Ovary (tissue), 7 donors: ENCODE measurements at regions not wholly inside any gene's neighbourhood (a gene's known extent, or its start where the extent isn't known, plus 50 kb on each side); places are given as distances from the start of the nearest gene placed in this dataset.
A peak's percentile ranks its signal among the peaks of the same experiment; 100 is the strongest.

ENCODE experiments used
- DNase-seq, 5 donors: peaks; one replicate each; pipeline ENCODE4 v3.0.0-alpha.2; 2019 to 2020
- H3K27ac ChIP-seq, 2 donors: fragments of 200-600 bp; one replicate each; pipeline versions ENCODE4 v1.5.1 to v1.8.0; 2019 to 2022
- H3K27me3 ChIP-seq: fragments of 200-600 bp; one replicate; pipeline ENCODE4 v1.8.0; 2022
- H3K36me3 ChIP-seq: fragments of 200-600 bp; sonication (generic); one replicate; pipeline ENCODE4 v1.5.1; 2019
- H3K4me1 ChIP-seq: one replicate; pipeline ENCODE4 v1.8.1; 2013; ENCODE audit warnings: mild to moderate bottlenecking, moderate library complexity; ENCODE audit not compliant: insufficient read depth
- H3K4me3 ChIP-seq: fragments of 200-600 bp; sonication (generic); one replicate; pipeline ENCODE4 v1.5.1; 2017
- H3K9me3 ChIP-seq, 2 donors: fragments of 200-600 bp in 1 of 2; sonication (generic) in 1 of 2; one replicate each; pipeline versions ENCODE4 v1.5.1 to v1.8.1; 2013 to 2019; ENCODE audit warnings: mild to moderate bottlenecking in 1 of 2, moderate library complexity in 1 of 2
- CTCF ChIP-seq, 3 donors: fragments of 450-650 bp in 2 of 3; fragments of 200-600 bp in 1 of 3; IDR thresholded peaks; one replicate each; pipeline versions ENCODE4 v1.5.1 to v1.8.0; 2016 to 2022; ENCODE audit warnings: antibody characterized with exemption in 3 of 3, mild to moderate bottlenecking in 1 of 3
- EP300 ChIP-seq: sonication (generic); formaldehyde crosslinking; IDR thresholded peaks from one replicate; pipeline ENCODE4 v1.6.1; 2017; ENCODE audit warnings: antibody characterized with exemption
- POLR2A ChIP-seq: fragments of 450-650 bp; IDR thresholded peaks from one replicate; pipeline ENCODE4 v1.6.1; 2017; ENCODE audit warnings: antibody characterized with exemption, mild to moderate bottlenecking, moderate library complexity
- WGBS, 3 donors: extraction: QIAGEN DNeasy Blood & Tissue Kit in 1 of 3; methylation state at CpG; one replicate each; pipeline versions ENCODE4 v1.1.5 to v1.1.7; 2013 to 2017; 5-methylcytosine and 5-hydroxymethylcytosine counted together
- intact Hi-C, 4 donors: fragments of 100-400 bp; cut with DNase I; formaldehyde crosslinking; loops; one replicate each; pipeline versions ENCODE4 v1.11.0 to v1.15.1; 2022 to 2023
- donor health status: DM: no; HTN: no; CAD: no; lungs with moderate emphysema.
- donor health status: DM: no; HTN: no; CAD: no.
- donor health status: Bipolar disorder and iron deficiency.
- donor health status: DM: no; HTN: no; CAD: no.
- donor health status: DM: yes; HTN: yes; CAD: no.

GRCh38 chr10:29826221-29826620 is 191.4 kb upstream of the SVIL start:
- no peaks in the 10 kb centered on the region for H3K27me3 ChIP-seq
- no peak overlapping the region for H3K27ac ChIP-seq
- peaks cover 3% of the 10 kb centered on the region for H3K4me1 ChIP-seq
- no peak overlapping the region for H3K4me3 ChIP-seq
- H3K36me3 ChIP-seq: no peaks in the 10 kb centered on the region
- intact Hi-C loops: no loop called here
- TF ChIP-seq CTCF (IDR thresholded peaks at IDR 0.05) (no peak), POLR2A (no peak), EP300 (no peak)
- no peaks in the 10 kb centered on the region for H3K9me3 ChIP-seq
- no peak for DNase-seq
- 96 to 98% (median 97%) methylated on average over 5 of the region's 5 CpGs for WGBS, 3 donors

GRCh38 chr10:29823553-29824080 is 188.8 kb upstream of the SVIL start:
- no peak for TF ChIP-seq CTCF (IDR thresholded peaks at IDR 0.05)
- TF ChIP-seq EP300: no peak
- TF ChIP-seq POLR2A: no peak
- Histone ChIP-seq H3K9me3 (no peaks in the 10 kb centered on the region), H3K4me1 (peaks cover 1% of the 10 kb centered on the region), H3K27ac (no peak overlapping the region), H3K4me3 (no peak overlapping the region), H3K36me3 (no peaks in the 10 kb centered on the region), H3K27me3 (no peaks in the 10 kb centered on the region)
- WGBS, 3 donors: 75 to 90% (median 87%) methylated on average over 7 of the region's 7 CpGs
- intact Hi-C loops: no loop called here
- DNase-seq: no peak

- 69 to 87% (median 82%) methylated on average over 10 to 14 of the region's 14 CpGs for WGBS, 3 donors
- Histone ChIP-seq H3K27ac (no peak overlapping the region), H3K4me3 (no peak overlapping the region), H3K4me1 (peaks cover 1% of the 10 kb centered on the region), H3K27me3 (no peaks in the 10 kb centered on the region), H3K9me3 (no peaks in the 10 kb centered on the region), H3K36me3 (no peaks in the 10 kb centered on the region)
- DNase-seq: peak in 2 of 5 donors; percentile 35 to 43
- TF ChIP-seq EP300: no peak
- intact Hi-C loops: no loop called here
These were observed 186.2 kb upstream of the SVIL start for GRCh38 chr10:29820890-29821461.

GRCh38 chr10:29816801-29817558 is 182.2 kb upstream of the SVIL start:
- DNase-seq: no peak
- intact Hi-C loops: no loop called here
- Histone ChIP-seq H3K4me1 (peaks cover 3% of the 10 kb centered on the region), H3K9me3 (no peaks in the 10 kb centered on the region), H3K27me3 (no peaks in the 10 kb centered on the region), H3K36me3 (no peaks in the 10 kb centered on the region), H3K4me3 (no peak overlapping the region), H3K27ac (no peak overlapping the region)
- no peak for TF ChIP-seq CTCF (IDR thresholded peaks at IDR 0.05)
- TF ChIP-seq EP300: no peak
- TF ChIP-seq POLR2A: no peak
- WGBS, 3 donors: 86 to 93% (median 89%) methylated on average over 14 of the region's 14 CpGs

- intact Hi-C loops: no loop called here
- H3K4me3 ChIP-seq: no peak overlapping the region
- no peak overlapping the region for H3K27ac ChIP-seq
- no peaks in the 10 kb centered on the region for H3K36me3 ChIP-seq
- H3K9me3 ChIP-seq: no peaks in the 10 kb centered on the region
- H3K27me3 ChIP-seq: no peaks in the 10 kb centered on the region
- WGBS, 3 donors: 62 to 77% (median 73%) methylated on average over 2 of the region's 2 CpGs
- TF ChIP-seq POLR2A (no peak), CTCF (IDR thresholded peaks at IDR 0.05) (no peak), EP300 (no peak)
- H3K4me1 ChIP-seq: peaks cover 3% of the 10 kb centered on the region
- no peak for DNase-seq
These were observed 180.8 kb upstream of the SVIL start for GRCh38 chr10:29815572-29815971.
